ENCODE measurements at regions not wholly inside any gene's neighbourhood (a gene's known extent, or its start where the extent isn't known, plus 50 kb on each side); places are given as distances from the start of the nearest gene placed in this dataset.
"Not testable (repeated sequence)": the region's sequence is repeated elsewhere in the genome, so short reads cannot be mapped to it uniquely, and the experiment has no call there.

GRCh38 chr2:58479535-58480140 lies 238.5 kb upstream of the FANCL start:
- no peak for DNase-seq (ENCODE audit: low read depth)
- TF ChIP-seq CTCF (conservative IDR thresholded peaks at IDR 0.05; ENCODE audit: control insufficient read depth, insufficient read depth, low read depth, low read length), result no peak
- H3K4me3 ChIP-seq (ENCODE audit: control insufficient read depth, low read depth, low read length), result no peak overlapping the region

GRCh38 chr2:58476556-58476955 lies 235.4 kb upstream of the FANCL start:
- TF ChIP-seq CTCF (conservative IDR thresholded peaks at IDR 0.05; ENCODE audit: control insufficient read depth, insufficient read depth, low read depth, low read length), result no peak

GRCh38 chr2:58475756-58476155 lies 234.6 kb upstream of the FANCL start:
- TF ChIP-seq CTCF (conservative IDR thresholded peaks at IDR 0.05; ENCODE audit: control insufficient read depth, insufficient read depth, low read depth, low read length), result no peak
- no peak overlapping the region for H3K4me3 ChIP-seq (ENCODE audit: control insufficient read depth, low read depth, low read length)
- DNase-seq (ENCODE audit: low read depth), result no peak

More at GRCh38 chr2:58476556-58476955, 235.4 kb upstream of the FANCL start:
- no peak overlapping the region for H3K4me3 ChIP-seq (ENCODE audit: control insufficient read depth, low read depth, low read length)
- no peak for DNase-seq (ENCODE audit: low read depth)

GRCh38 chr2:58473165-58473564 lies 232.0 kb upstream of the FANCL start:
- no peak overlapping the region for H3K4me3 ChIP-seq (ENCODE audit: control insufficient read depth, low read depth, low read length)
- no peak for DNase-seq (ENCODE audit: low read depth)
- TF ChIP-seq CTCF (conservative IDR thresholded peaks at IDR 0.05; ENCODE audit: control insufficient read depth, insufficient read depth, low read depth, low read length), result no peak

GRCh38 chr2:58466804-58467203 lies 225.7 kb upstream of the FANCL start:
- no peak overlapping the region for H3K4me3 ChIP-seq (ENCODE audit: control insufficient read depth, low read depth, low read length)
- no peak for DNase-seq (ENCODE audit: low read depth)
- no peak for TF ChIP-seq CTCF (conservative IDR thresholded peaks at IDR 0.05; ENCODE audit: control insufficient read depth, insufficient read depth, low read depth, low read length)

GRCh38 chr2:58466021-58466420 lies 224.9 kb upstream of the FANCL start:
- not testable (repeated sequence) for DNase-seq (ENCODE audit: low read depth); H3K4me3 ChIP-seq (ENCODE audit: control insufficient read depth, low read depth, low read length)

GRCh38 chr2:58460670-58461069 lies 219.5 kb upstream of the FANCL start:
- no peak for TF ChIP-seq CTCF (conservative IDR thresholded peaks at IDR 0.05; ENCODE audit: control insufficient read depth, insufficient read depth, low read depth, low read length)
- H3K4me3 ChIP-seq (ENCODE audit: control insufficient read depth, low read depth, low read length), result no peak overlapping the region
- DNase-seq (ENCODE audit: low read depth), result no peak
